ENCODE measurements at regions not wholly inside any gene's neighbourhood (a gene's known extent, or its start where the extent isn't known, plus 50 kb on each side); places are given as distances from the start of the nearest gene placed in this dataset.

GRCh38 chr6:83769413-83769812, 60.5 kb upstream of the SNAP91 start:
- ChIA-PET RAD21 (ENCODE audit: unreplicated experiment) (no interaction called here), CTCF (no interaction called here), SMC1A (ENCODE audit: uncharacterized antibody, unreplicated experiment) (no interaction called here), POLR2A (interaction anchor here (0.7 kb wide), 2 partner anchors 11 to 778 kb away, joined by 3 to 4 read pairs; no protein-coding TSS in a partner anchor)
- Histone ChIP-seq H3K36me3 (ENCODE audit: control insufficient read depth in 2 of 2, insufficient read depth in 2 of 2, low read length in 1 of 2) (no peaks in the 10 kb centered on the region), H3K9ac (ENCODE audit: control insufficient read depth, insufficient read depth, low read length) (no peak overlapping the region), H3K79me2 (ENCODE audit: control insufficient read depth, insufficient read depth, low read length) (no peaks in the 10 kb centered on the region), H3K9me3 (replicated peaks; ENCODE audit: control insufficient read depth, insufficient read depth, low read length) (no peaks in the 10 kb centered on the region; the same call in 1 of the 3 replicates), H3K4me1 (ENCODE audit: control insufficient read depth, insufficient read depth, low read length) (no peaks in the 10 kb centered on the region; the same call in 1 of the 2 replicates), H3K27me3 (replicated peaks in 1 of 2; ENCODE audit: control insufficient read depth in 2 of 2, insufficient read depth in 2 of 2, low read length in 1 of 2) (no peaks in the 10 kb centered on the region), H4K20me1 (ENCODE audit: control insufficient read depth, insufficient read depth) (no peaks in the 10 kb centered on the region), H3K4me3 (no peak overlapping the region), H3K27ac (ENCODE audit: control insufficient read depth, insufficient read depth) (no peak overlapping the region), H3K4me2 (ENCODE audit: control insufficient read depth, insufficient read depth) (no peak overlapping the region), H2AFZ (ENCODE audit: control insufficient read depth, low read depth, low read length) (no peak overlapping the region)
- no peak for ATAC-seq
- 0% methylated on average over 1 of the region's 1 CpG for WGBS (ENCODE audit: insufficient coverage, insufficient replicate concordance, low lambda C conversion rate, missing lambda C conversion rate)
- BruUV-seq (replicated peaks), result no TSS peak
- DNase-seq (ENCODE audit: low read depth, low spot score), result no peak
- FAIRE-seq, result no peak
- intact Hi-C loops (cut with micrococcal nuclease; ENCODE audit: unreplicated experiment), result no loop called here
- in situ Hi-C loops (cut with MboI), result no loop called here
- TF ChIP-seq E4F1 (IDR thresholded peaks at IDR 0.05; ENCODE audit: borderline replicate concordance, partially characterized antibody) (no peak), USF1 (IDR thresholded peaks at IDR 0.05; ENCODE audit: borderline replicate concordance, extremely low read length, insufficient read depth, low read depth, low read length) (no peak), MEF2B (IDR thresholded peaks at IDR 0.05; ENCODE audit: partially characterized antibody, poor library complexity, severe bottlenecking) (no peak), SRF (IDR thresholded peaks at IDR 0.05; ENCODE audit: low read depth in 2 of 2, low read length in 2 of 2) (no peak), RELA (IDR thresholded peaks at IDR 0.05; ENCODE audit: borderline replicate concordance, partially characterized antibody) (no peak), BCLAF1 (IDR thresholded peaks at IDR 0.05) (no peak), MTA2 (IDR thresholded peaks at IDR 0.05; ENCODE audit: low read depth) (no peak), FOXM1 (IDR thresholded peaks at IDR 0.05; ENCODE audit: low read depth, low read length) (no peak), TCF7 (IDR thresholded peaks at IDR 0.05; ENCODE audit: borderline replicate concordance) (no peak), IRF5 (IDR thresholded peaks at IDR 0.05; ENCODE audit: borderline replicate concordance) (no peak), MYC (IDR thresholded peaks at IDR 0.05; ENCODE audit: insufficient read depth, insufficient read length, insufficient replicate concordance, low read length, severe bottlenecking) (no peak), TCF12 (IDR thresholded peaks at IDR 0.05; ENCODE audit: low read depth, low read length) (no peak), YY1 (IDR thresholded peaks at IDR 0.05; ENCODE audit: low read depth, low read length) (no peak)

Data from GM12878 (cell line).